Stimulated activated naive CD8-positive, alpha-beta T cell treated with anti-CD3 and anti-CD28 coated beads, Interleukin-15, amount 100 ng/mL, for 72 hours (primary cell): ENCODE measurements at regions not wholly inside any gene's neighbourhood (a gene's known extent, or its start where the extent isn't known, plus 50 kb on each side); places are given as distances from the start of the nearest gene placed in this dataset.
"Not testable (repeated sequence)": the region's sequence is repeated elsewhere in the genome, so short reads cannot be mapped to it uniquely, and the experiment has no call there.

Experiments used
- ATAC-seq: fragments of 150-1000 bp; cut with Tn5 transposase; 2 replicates; pipeline ENCODE4 v1.10.0; 2021; ENCODE audit warnings: mild to moderate bottlenecking, moderate library complexity
- DNase-seq, 2 donors: peaks; one replicate each; pipeline ENCODE4 v3.0.0; 2021 to 2022
- H3K27ac Mint-ChIP-seq, 2 donors: one replicate each; pipeline ENCODE4 v1.8.0; 2022; ENCODE audit warnings: mild to moderate bottlenecking in 2 of 2, mixed read lengths in 2 of 2, moderate library complexity in 2 of 2
- H3K27me3 Mint-ChIP-seq: one replicate; pipeline ENCODE4 v1.8.0; 2022; ENCODE audit warnings: mixed read lengths
- H3K4me1 Mint-ChIP-seq: one replicate; pipeline ENCODE4 v1.8.0; 2022; ENCODE audit warnings: mild to moderate bottlenecking, mixed read lengths
- H3K4me3 Mint-ChIP-seq, 2 donors: one replicate each; pipeline ENCODE4 v1.8.0; 2022; ENCODE audit warnings: mild to moderate bottlenecking in 2 of 2, mixed read lengths in 2 of 2, moderate library complexity in 1 of 2
- H3K9me3 Mint-ChIP-seq, 2 donors: one replicate each; pipeline ENCODE4 v1.8.0; 2022; ENCODE audit warnings: mixed read lengths in 2 of 2

DNA sequence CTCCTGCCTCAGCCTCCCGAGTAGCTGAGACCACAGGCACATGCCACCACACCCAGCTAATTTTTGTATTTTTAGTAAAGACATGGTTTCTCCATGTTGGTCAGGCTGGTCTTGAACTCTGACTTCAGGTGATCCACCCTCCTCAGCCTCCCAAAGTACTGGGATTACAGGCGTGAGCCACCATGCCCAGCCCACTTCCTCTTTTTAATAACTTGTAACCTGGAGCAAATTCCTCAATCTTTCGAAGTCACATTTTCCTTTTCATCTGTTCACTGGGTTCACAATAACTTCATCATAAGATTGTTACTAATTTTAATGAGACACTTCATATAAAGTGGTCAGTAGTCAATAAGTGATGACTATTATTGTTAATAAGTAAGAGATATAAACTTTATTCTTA lies 193.3 kb upstream of the FERD3L start:
- H3K9me3 Mint-ChIP-seq, ATAC-seq, DNase-seq, H3K4me3 Mint-ChIP-seq, H3K4me1 Mint-ChIP-seq, H3K27ac Mint-ChIP-seq, H3K27me3 Mint-ChIP-seq: not testable (repeated sequence)

DNA sequence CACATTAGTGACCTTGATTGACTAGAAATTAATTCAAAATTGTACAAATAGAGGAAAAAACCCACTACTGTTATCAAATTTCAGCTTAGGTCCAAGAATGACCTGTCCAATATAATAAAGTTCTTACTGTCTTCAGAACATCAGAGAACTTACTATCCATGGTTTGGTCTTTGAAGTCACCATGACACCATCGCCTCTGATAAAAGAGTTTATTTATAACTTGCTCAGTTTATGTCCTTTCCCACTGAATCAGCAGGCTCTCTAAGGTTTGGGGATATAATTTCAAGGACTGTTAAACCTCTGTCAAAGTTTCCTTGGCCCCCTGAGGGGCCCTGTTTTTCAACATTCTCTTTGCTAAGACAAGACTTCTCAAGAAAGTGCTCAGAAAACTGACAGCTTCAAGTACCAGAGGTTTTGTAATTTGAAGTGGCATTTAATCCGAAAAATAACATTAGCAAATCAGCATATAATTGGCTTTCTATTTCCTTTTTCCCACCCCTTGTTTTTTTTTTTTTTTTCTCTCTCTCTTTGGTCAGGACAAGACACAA lies 191.7 kb upstream of the FERD3L start:
- DNase-seq (no peak), ATAC-seq (no peak)
- no peaks in the 10 kb centered on the region for H3K27me3 Mint-ChIP-seq
- H3K4me3 Mint-ChIP-seq, result no peak overlapping the region
- no peak overlapping the region for H3K27ac Mint-ChIP-seq
- H3K4me1 Mint-ChIP-seq, result no peaks in the 10 kb centered on the region
- no peaks in the 10 kb centered on the region for H3K9me3 Mint-ChIP-seq

DNA sequence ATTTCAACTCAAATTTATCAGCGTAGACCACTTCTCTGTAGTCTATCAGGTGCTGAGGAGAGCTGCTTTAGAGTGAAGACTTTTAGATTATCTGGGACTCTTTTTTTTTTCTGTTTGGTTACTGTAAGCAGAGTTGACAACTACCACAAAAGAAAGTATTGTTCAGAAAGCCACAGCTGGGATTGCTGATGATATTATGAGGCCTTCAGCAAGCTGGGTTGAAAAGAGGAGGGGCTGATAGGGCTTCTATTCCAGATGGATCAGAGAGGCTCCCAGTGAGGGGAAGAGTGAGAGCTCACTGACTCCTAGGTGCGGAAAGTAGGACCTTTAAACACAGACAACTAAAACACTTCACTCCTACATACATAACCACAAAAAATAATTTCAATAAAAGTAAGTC lies 188.5 kb upstream of the FERD3L start:
- H3K27me3 Mint-ChIP-seq, result no peaks in the 10 kb centered on the region
- DNase-seq (no peak), ATAC-seq (no peak)
- H3K4me3 Mint-ChIP-seq, result no peak overlapping the region
- no peak overlapping the region for H3K27ac Mint-ChIP-seq
- H3K9me3 Mint-ChIP-seq, result no peaks in the 10 kb centered on the region
- H3K4me1 Mint-ChIP-seq, result no peaks in the 10 kb centered on the region

DNA sequence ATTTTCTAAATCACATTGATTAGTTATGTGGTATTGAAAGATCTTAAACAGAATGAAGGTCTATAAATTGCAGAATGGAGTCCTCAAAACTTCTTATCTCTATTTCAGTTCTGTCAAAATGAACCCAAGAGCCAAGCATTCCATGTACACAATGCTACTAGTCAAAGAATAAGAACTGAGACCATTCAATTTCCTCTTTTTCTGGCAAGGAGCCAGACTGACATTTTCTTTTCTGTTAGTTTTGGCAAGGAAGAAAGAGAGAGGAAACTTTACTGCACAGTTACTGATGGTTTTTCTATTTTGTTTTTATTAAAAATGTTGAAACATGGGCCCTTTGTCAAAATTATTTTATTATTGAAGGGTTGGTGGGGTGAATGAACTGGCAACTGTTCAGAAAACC lies 181.8 kb upstream of the FERD3L start:
- H3K9me3 Mint-ChIP-seq, result peaks cover 0 to 8% of the 10 kb centered on the region in 2 donors
- no peak overlapping the region for H3K4me3 Mint-ChIP-seq
- DNase-seq, result no peak

DNA sequence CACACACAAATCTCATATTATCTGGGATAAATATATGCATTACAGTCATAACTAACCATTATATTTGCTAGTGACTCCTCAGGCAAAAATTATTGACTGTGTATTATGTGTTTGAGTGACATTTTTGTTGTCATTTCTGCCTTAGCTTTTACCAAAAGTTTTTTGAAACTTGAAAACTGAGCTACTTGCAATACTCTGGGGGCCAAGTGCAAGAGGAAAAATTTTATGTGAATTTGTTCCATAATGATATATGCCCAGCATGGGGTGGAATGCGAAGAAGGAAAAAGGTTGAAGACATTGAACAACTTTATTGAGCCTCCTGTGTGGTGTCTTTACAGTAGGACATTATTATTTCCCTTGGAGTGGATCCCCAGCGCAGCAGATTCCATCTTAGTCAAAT lies 176.8 kb upstream of the FERD3L start:
- peaks cover 0 to 17% of the 10 kb centered on the region in 2 donors for H3K9me3 Mint-ChIP-seq
- DNase-seq, result no peak
- H3K27ac Mint-ChIP-seq, result no peak overlapping the region
- ATAC-seq, result no peak
- H3K27me3 Mint-ChIP-seq, result no peaks in the 10 kb centered on the region
- no peaks in the 10 kb centered on the region for H3K4me1 Mint-ChIP-seq
- H3K4me3 Mint-ChIP-seq, result no peak overlapping the region

More for the DNA sequence above, 181.8 kb upstream of the FERD3L start:
- H3K27me3 Mint-ChIP-seq, result no peaks in the 10 kb centered on the region
- H3K4me1 Mint-ChIP-seq, result no peaks in the 10 kb centered on the region
- no peak for ATAC-seq
- H3K27ac Mint-ChIP-seq, result no peak overlapping the region

DNA sequence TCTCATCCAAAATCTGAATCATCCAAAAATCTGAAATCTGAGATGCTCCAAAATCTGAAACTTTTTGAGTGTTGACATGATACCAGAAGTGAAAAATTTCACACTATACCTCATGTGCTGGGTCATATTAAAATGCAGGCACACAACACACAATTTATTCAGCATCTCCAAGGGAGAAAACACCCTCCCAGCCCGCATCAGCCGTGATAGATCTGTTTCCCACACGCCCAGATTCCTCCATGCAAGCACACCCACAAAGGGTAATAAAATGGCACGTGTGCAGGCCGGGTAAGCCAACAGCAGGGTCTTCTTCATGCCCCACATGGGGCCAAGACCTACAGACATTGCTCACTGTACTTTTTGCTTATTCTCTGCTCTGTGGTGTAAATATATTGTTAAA lies 173.1 kb upstream of the FERD3L start:
- H3K27ac Mint-ChIP-seq, result no peak overlapping the region
- H3K9me3 Mint-ChIP-seq, result peaks cover 0 to 15% of the 10 kb centered on the region in 2 donors
- no peaks in the 10 kb centered on the region for H3K27me3 Mint-ChIP-seq
- H3K4me1 Mint-ChIP-seq, result no peaks in the 10 kb centered on the region
- ATAC-seq (no peak), DNase-seq (no peak)
- no peak overlapping the region for H3K4me3 Mint-ChIP-seq

DNA sequence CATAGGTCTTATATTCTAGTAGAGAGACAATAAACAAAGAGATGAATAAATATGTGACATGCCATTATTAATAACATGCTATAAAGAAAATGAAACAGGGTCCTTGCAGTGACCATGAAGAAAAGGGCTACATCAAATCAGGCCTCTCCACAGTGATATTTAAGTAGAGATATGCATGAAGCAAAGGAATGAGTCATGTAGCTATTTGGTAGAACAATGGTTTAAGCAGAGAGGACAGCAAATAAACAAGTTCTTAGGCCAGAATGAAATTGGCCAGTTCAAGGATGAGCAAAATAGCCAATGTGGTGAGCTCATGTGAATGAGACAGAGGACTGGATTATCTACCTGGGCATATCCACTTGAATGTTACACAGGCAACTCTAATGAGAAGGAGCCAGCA lies 172.2 kb upstream of the FERD3L start:
- DNase-seq, result no peak
- ATAC-seq, result no peak
- Mint-ChIP-seq H3K9me3 (peaks cover 0 to 15% of the 10 kb centered on the region in 2 donors), H3K4me1 (no peaks in the 10 kb centered on the region), H3K4me3 (no peak overlapping the region), H3K27ac (no peak overlapping the region), H3K27me3 (no peaks in the 10 kb centered on the region)

DNA sequence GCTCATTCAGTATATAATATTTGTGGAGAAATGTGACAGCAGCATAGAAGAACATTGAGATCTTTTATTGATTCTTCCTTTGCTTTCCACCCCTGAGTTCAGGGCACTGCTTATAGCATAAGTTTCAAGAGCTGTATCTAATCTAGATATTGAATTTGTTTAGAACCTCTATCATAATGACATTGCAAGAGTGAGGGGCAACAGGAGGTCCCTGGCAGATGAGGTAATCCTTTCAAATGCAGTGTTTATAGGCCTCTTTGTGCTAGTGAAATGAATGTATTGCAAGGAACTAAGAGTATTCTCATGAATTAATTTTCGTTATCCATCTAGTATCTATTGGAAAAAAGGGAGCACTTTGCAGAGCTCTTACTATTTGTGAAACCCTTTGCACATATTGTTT lies 167.2 kb upstream of the FERD3L start:
- ATAC-seq (no peak), DNase-seq (no peak)
- Mint-ChIP-seq H3K9me3 (peaks cover 0 to 6% of the 10 kb centered on the region in 2 donors), H3K4me3 (no peak overlapping the region), H3K27me3 (no peaks in the 10 kb centered on the region), H3K4me1 (no peaks in the 10 kb centered on the region), H3K27ac (no peak overlapping the region)

DNA sequence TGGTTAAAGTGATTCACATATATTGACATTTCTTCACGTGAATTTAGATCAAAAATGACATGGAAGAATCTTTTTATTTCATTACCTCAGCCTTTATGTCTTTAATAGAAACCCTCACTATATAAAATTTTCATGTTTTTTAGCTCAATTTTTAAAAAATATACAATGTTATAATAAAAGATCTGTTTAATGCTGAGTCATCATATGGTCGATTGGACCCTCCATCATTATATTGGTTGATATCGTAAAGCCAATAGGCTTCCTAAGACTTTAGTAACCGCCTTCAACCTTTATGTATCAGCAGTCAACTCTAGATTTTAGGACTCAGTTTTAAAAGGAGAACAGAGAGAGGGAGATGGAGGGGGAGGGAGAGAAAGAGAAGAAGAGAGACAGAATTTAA lies 162.3 kb upstream of the FERD3L start:
- no peaks in the 10 kb centered on the region for H3K9me3 Mint-ChIP-seq
- H3K27ac Mint-ChIP-seq, result no peak overlapping the region
- H3K4me1 Mint-ChIP-seq, result no peaks in the 10 kb centered on the region
- no peak for ATAC-seq
- DNase-seq, result no peak
- no peak overlapping the region for H3K4me3 Mint-ChIP-seq
- no peaks in the 10 kb centered on the region for H3K27me3 Mint-ChIP-seq

DNA sequence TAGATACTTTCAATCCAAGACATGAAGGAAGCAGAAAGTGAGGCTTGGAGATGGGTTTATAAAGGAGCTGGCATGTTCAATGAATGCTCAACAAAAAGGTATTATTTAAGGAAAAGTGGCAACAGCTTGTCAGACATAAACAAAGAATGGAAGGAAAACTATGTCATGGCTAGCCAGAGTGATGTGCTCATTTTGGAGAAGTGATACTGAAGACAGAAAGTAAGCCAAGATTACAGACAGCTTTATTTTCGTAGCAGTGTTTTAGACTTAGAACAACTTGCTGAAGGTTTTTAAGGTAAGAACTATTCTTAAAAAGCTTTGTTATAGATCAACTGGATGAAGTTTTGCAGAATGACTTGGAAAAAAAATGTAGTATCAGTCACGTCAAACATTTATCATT lies 160.5 kb upstream of the FERD3L start:
- Mint-ChIP-seq H3K27me3 (no peaks in the 10 kb centered on the region), H3K4me1 (no peaks in the 10 kb centered on the region), H3K27ac (no peak overlapping the region), H3K4me3 (no peak overlapping the region), H3K9me3 (no peaks in the 10 kb centered on the region)
- no peak for DNase-seq
- ATAC-seq, result no peak

DNA sequence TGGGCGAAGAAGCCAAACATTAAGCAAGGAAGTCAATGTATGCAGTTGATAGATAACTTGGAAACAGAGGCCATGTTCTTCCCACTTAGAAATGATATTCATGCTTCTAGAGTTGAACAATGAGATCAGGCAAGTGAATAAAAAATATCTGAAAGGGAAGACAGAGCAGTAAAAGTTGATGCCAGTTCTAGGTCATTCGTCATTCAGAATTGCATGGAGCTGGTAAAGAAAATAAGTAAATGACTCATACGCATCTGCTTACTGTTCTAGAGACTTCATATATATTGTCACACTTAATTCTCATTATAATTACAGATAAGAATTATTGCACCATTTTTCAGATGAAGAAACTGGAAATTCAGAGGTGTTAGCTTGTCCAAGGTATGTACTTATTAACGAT lies 158.9 kb upstream of the FERD3L start:
- Mint-ChIP-seq H3K9me3 (no peaks in the 10 kb centered on the region), H3K27ac (no peak overlapping the region), H3K27me3 (no peaks in the 10 kb centered on the region), H3K4me1 (no peaks in the 10 kb centered on the region), H3K4me3 (no peak overlapping the region)
- DNase-seq (no peak), ATAC-seq (no peak)

DNA sequence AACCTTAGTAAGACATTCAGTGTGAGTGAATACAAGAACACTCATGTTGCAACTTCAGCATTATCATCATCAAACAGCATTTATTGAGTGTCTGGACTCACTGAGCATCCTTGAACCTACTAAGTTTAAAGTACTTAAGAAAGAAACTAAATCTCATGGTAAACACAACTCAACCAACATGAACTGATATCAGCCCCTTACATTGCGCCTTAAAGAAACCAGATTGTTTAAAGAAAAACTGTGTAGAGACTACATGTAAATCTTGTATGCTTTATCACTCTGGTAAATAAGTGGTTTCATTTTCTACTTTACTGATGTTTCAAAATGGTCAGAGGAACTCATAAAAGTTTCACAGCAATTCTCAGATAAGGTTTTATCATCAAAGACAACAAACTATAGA lies 157.5 kb upstream of the FERD3L start:
- peaks cover 0 to 7% of the 10 kb centered on the region in 2 donors for H3K9me3 Mint-ChIP-seq
- ATAC-seq (no peak), DNase-seq (no peak)
- H3K27me3 Mint-ChIP-seq, result no peaks in the 10 kb centered on the region
- H3K4me3 Mint-ChIP-seq, result no peak overlapping the region
- H3K4me1 Mint-ChIP-seq, result no peaks in the 10 kb centered on the region
- no peak overlapping the region for H3K27ac Mint-ChIP-seq

DNA sequence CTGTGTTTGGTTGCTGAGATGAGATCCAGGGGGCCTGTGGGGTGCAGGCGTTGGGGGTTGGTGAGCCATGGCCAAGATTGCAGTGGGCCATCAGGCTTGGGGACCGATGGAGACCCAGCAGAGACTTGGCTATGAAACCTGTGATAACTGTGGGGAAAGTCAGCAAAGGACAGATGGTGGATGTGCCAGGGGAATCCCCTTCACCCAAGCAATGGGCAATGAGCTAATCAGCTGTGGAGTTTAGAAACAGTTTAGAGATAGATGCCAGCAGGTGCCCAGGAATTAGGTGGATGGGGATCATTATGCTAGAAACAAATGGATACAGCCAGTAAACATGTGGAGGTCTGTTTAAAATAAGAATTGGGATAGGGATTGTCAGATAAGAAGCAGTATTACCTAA lies 151.4 kb upstream of the FERD3L start:
- ATAC-seq, result no peak

DNA sequence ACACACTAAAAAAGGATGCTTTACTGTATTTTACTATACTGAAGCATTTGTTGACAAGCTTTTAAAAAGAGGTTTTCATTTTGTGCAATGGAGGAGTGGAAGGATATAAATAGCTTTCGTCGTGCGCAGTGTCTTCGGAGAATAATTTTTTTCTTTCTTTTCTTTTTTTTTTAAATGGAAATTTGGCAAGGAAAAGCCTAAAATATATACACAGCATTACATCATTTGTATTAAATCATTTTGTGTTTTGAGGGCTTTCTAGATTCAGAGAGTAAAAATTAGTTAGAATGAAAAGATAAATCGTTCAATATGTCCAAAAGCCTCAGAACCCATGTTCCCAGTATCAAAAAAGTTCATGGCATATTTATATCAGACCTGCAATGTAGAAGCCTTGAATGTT lies 150.2 kb upstream of the FERD3L start:
- no peaks in the 10 kb centered on the region for H3K4me1 Mint-ChIP-seq
- H3K4me3 Mint-ChIP-seq, result no peak overlapping the region
- DNase-seq, result no peak
- no peaks in the 10 kb centered on the region for H3K27me3 Mint-ChIP-seq
- peaks cover 9 to 14% of the 10 kb centered on the region in 2 donors for H3K9me3 Mint-ChIP-seq
- ATAC-seq, result no peak
- no peak overlapping the region for H3K27ac Mint-ChIP-seq

More for the DNA sequence above, 151.4 kb upstream of the FERD3L start:
- H3K4me3 Mint-ChIP-seq, result no peak overlapping the region
- H3K27me3 Mint-ChIP-seq, result no peaks in the 10 kb centered on the region
- H3K4me1 Mint-ChIP-seq, result no peaks in the 10 kb centered on the region
- DNase-seq, result no peak
- no peak overlapping the region for H3K27ac Mint-ChIP-seq
- peaks cover 9 to 14% of the 10 kb centered on the region in 2 donors for H3K9me3 Mint-ChIP-seq

DNA sequence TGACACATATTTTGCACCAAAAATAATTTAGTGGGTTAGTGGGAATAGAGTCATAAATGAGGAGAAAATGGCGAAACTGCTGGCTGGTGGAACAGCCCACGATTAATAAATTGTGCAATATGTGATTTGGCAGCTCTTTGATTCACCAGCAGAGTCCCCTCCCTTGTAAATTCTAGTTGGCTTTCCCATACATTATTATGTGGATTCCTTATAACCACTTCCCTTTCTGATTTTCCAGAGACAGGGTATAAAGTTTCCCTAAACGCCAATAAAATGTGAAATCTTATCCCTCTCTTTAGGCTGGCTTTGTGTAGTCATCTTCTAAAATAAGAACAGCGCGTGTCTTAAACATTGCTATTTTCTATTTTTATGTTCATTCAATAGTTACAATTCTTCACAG lies 149.4 kb upstream of the FERD3L start:
- H3K9me3 Mint-ChIP-seq, result peaks cover 9 to 14% of the 10 kb centered on the region in 2 donors
- no peak overlapping the region for H3K4me3 Mint-ChIP-seq
- no peak for ATAC-seq
- H3K27me3 Mint-ChIP-seq, result no peaks in the 10 kb centered on the region
- no peaks in the 10 kb centered on the region for H3K4me1 Mint-ChIP-seq
- H3K27ac Mint-ChIP-seq, result no peak overlapping the region
- no peak for DNase-seq

DNA sequence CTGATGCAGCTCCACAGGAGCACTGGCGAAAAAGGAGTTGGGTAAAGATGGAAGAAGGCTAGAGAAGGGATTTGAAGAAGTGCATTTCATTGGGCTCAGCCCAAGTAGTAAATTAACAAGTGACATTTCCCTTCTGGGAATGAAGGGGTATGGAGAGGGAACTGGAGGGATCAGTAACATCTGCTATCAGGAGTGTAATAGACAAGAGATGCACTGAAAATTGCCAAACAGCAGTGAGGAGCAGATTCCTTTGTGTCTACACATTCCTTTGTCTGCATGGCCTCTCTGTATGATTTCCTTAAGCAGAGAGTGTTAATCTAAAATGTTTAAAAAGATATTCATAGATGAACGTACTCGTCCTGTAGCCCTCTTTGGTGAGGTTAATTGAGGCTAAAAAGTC lies 148.2 kb upstream of the FERD3L start:
- H3K27me3 Mint-ChIP-seq, result no peaks in the 10 kb centered on the region
- no peak for DNase-seq
- H3K27ac Mint-ChIP-seq, result no peak overlapping the region
- peaks cover 9 to 12% of the 10 kb centered on the region in 2 donors for H3K9me3 Mint-ChIP-seq
- no peaks in the 10 kb centered on the region for H3K4me1 Mint-ChIP-seq
- no peak overlapping the region for H3K4me3 Mint-ChIP-seq
- ATAC-seq, result no peak

DNA sequence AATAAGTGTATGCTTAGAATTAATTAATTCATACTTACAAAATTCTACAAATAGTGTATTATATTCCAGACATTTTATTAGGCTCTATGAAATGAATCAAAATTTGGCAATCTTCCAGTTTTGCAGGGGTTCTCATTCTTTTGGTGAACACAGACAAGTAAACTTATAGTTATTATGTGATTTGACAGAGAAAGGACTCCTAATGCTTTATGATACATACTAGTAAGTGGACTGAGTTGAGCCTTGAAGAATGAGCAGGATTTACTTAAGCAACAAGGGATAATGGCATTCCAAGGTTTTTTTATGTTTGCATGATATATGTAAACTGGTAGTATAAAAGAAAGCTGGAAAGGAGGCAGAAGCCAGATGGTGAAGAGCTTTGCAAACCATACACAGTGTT lies 145.7 kb upstream of the FERD3L start:
- no peak overlapping the region for H3K27ac Mint-ChIP-seq
- H3K9me3 Mint-ChIP-seq, result peaks cover 2 to 5% of the 10 kb centered on the region in 2 donors

More for the DNA sequence above, 145.7 kb upstream of the FERD3L start:
- no peak overlapping the region for H3K4me3 Mint-ChIP-seq
- no peaks in the 10 kb centered on the region for H3K4me1 Mint-ChIP-seq
- H3K27me3 Mint-ChIP-seq, result no peaks in the 10 kb centered on the region
- DNase-seq (no peak), ATAC-seq (no peak)
